ENCODE measurements at regions not wholly inside any gene's neighbourhood (a gene's known extent, or its start where the extent isn't known, plus 50 kb on each side); places are given as distances from the start of the nearest gene placed in this dataset.

- DNase-seq (ENCODE audit: low spot score): no peak
Observed at GRCh38 chr18:22467760-22468553, 50.2 kb upstream of the CTAGE1 start.

DNA sequence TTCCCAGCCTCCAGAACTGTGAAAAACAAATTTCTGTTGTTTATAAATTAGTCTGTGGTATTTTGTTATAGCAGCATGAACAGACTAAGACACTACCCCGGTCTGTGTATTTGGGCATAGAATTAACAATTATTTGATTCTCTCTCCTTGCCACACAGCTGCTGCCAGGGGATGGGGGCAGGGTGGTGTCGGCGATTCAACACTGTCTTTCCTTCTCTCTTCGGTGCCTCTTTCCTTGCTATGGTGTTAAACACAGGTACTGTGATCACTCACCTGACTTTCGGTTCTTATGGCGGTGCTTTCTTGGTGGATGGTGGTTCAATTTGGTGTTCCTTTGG is 50.8 kb upstream of the CTAGE1 start:
- no peak for DNase-seq (ENCODE audit: low spot score)

DNA sequence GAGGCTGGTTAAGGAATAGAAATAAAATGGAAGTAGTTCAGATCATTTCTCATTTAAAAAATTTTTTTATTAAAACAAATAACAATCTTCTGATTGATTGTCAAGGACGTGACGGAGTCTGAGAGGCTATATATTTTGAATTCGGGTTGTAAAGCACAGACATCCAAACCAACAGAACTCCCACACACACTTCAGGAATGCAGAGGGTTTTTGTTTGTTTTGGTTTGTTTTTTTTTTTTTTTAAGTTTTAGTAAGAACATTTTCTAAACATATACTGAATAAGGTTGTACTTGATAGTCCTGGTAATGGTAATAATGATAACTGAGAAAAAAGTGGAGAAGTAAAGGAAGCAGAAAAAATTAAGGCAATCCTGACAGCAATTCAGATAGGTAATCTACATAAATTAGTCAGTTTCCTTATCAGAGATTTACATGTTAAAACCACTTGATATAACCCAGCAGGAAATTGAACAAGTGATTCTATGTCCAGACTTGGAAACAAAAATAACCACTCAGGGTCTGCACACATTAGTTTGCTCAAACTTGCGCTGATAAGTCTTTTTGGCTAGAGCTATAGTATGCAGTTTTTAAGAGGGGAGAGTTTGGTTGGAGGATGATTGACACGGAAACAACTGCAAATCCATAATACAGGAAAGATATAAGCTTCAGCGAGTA is 51.5 kb upstream of the CTAGE1 start:
- no peak for DNase-seq (ENCODE audit: low spot score)

DNA sequence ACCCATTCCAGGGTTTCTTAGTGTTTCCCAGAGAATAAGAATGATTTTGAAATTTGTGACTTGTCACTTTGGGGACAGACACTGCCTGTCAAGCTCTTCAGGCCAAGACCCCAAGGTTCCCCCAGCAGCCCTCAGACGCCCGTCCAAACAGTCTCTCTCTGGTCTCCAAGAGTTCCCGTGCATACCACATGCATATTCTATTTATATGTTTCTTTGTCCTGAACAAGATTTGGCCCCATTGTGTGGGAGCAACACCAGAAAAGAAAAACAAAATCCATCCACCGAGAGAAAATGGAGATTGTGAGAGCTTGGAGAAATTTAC is 52.2 kb upstream of the CTAGE1 start:
- DNase-seq (ENCODE audit: low spot score): no peak

DNA sequence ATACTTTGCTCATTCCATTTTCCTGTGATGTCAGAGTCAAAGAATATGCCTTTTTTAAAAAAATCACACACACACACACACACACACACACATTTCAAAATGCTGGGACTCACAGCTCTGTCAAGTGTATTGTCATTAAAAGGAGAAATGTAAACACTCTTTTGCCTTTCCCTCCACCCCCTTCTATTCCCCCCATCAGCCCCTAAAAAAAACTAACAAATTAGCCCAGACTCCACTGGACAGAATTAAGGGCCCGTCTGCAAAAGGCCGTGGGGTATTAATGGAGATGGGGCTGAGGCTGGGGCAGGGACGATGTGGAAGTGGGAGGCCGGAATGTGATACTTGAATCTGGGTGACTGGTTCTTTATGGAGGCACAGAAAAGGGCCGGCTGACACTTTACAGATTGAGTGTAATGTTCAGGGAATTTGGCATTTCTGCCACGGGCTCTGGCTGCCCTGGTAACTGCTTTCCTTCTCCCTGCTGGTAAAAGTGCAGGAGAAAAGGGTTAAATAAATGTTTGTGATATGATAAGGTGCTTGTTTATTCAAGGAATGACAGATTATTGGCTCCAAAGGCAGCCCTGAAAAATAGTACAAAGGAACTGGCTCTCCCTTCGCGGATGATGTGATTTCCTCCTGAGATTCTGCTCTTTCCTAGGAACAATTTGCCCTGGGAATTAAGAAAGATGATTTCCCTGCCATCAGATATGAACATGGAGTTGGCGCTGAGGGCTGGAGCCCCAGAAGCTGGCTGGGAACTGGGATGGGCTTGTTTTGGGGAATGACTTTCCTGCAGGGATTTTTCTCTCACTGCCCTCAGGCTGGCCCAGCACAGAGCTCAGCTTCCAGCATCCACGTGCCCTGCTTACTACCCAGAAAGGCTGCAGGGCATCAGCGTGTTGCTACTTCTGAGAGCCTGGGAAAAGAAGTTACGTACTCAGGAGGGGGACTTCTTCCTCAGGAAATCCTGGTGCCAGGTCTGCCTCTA is 52.8 kb upstream of the CTAGE1 start:
- DNase-seq (ENCODE audit: low spot score): no peak

DNA sequence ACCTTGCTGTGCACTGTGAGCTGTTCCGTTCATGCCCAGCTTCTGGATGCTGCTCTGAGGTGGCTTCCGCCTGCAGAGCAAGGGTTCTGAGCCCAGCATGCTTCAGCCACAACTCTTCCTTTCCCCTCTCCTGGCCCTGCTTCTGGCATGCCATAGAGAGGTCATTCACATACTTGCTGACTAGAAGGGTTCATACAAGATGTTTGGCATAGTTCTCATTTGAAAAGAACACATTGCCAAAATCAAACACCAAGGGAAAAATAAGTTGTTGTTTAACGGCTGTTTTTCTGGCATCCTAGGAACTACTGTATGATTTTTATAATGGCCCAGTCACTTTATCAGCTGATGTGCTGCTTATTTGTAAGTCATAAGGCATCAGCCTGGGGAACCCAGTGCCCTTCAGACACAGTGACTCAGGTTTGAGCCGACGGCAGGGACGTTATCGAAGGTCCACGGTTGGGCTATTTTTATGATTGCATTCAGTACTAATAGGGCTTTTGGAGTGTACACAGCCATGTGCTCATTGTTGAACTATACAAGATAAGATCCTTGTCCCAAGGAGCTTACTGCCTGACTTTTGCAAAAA is 53.9 kb upstream of the CTAGE1 start:
- no peak for DNase-seq (ENCODE audit: low spot score)

DNA sequence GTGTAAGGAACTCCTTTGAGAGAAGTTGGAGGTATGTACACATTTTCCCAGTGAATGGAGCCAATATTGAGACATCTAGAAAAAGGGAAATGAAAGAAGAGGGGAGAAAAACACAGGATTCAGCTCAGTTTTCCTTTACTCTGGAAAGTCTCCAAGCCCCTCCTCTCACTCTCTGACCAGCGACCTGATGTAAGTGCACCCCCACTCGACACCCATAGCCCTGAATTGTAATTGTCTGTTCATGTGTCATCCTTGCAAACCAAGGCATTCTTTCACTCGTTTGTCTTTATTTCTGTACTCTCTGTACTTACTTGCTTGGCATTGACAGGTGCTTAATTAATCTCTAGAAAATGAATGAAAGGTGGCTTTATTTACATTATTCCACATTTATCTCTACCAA is 55.7 kb upstream of the CTAGE1 start:
- no peak for DNase-seq (ENCODE audit: low spot score)

- no peak for DNase-seq (ENCODE audit: low spot score)
Observed at GRCh38 chr18:22475426-22476100, 57.8 kb upstream of the CTAGE1 start.

DNA sequence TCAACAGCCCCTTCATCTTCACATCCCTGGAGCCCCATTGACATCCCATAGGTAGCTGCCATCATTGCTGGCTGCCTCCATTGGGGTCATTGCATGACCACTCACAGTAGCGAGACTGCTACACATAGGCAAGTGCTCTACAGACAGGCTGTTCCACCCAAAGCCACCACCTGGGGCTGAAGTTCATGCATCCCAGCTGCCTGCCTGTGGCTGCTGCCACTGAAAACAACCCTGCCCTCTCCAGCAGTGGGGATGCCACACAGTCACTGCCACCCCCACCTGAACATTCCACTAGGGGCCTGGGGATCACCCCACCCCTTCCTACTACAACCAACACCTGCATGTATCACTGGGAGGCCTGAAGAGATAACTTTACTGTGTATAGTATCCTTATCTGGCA is 59.5 kb upstream of the CTAGE1 start:
- no peak for DNase-seq (ENCODE audit: low spot score)

DNA sequence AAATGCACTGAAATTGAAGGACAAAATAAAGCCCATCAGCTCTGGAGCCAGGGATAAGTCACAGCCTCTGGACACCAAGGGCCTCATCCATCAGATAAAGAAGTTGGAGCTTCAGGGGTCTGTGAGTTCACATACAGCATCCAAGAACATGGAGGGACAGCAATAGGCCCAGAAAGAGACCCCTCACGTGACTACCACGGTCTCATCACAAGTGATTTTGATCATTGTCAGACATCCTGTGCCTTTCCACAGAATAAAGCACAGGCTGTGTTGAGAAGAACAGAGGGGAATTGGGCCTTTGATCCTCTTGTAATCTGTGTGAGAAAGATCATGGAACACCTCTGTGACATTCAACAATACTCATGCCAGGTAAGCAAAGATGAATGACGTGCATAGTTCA is 65.2 kb upstream of the CTAGE1 start:
- no peak for DNase-seq (ENCODE audit: low spot score)

- no peak for DNase-seq (ENCODE audit: low spot score)
Observed at GRCh38 chr18:22483407-22483806, 65.7 kb upstream of the CTAGE1 start.

DNA sequence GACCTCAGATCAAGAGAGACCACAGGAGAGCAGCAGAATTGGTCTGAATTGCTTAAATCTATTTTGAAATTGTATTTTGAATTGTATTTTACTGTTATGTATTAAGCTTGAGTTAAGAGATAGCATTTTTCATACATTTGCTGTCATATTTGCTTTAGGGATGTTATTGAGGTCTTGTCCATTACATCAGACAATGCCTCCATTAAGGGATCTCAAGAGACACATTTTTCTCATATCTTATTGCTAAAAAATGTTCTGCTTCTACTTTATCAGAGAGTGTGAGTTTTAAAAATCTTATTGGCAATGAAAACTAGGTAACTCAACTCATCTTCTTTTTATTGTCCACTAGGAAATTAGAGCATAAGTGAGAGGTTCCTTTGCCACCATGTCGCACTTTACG is 66.8 kb upstream of the CTAGE1 start:
- DNase-seq (ENCODE audit: low spot score): no peak

- no peak for DNase-seq (ENCODE audit: low spot score)
Observed at GRCh38 chr18:22485808-22486244, 68.1 kb upstream of the CTAGE1 start.

DNA sequence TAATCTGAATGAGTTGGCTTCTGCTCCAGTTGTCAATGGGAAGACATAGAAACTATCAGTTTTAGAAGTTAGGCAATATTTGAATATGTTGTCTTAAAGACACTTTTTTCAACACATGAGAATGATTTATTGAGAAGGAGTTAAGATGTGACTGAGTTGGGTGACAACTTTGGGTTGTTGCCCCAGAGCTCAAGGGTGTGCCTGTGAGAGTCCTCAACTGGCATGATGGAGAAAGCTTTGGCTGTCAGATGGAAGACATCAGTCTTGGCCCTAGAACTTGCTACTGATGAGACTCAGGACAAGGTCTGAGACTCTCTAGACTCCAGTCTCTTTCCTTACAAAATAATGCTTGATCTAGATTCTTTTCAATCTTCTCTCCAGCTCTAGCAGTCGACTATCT is 69.0 kb upstream of the CTAGE1 start:
- no peak for DNase-seq (ENCODE audit: low spot score)

DNA sequence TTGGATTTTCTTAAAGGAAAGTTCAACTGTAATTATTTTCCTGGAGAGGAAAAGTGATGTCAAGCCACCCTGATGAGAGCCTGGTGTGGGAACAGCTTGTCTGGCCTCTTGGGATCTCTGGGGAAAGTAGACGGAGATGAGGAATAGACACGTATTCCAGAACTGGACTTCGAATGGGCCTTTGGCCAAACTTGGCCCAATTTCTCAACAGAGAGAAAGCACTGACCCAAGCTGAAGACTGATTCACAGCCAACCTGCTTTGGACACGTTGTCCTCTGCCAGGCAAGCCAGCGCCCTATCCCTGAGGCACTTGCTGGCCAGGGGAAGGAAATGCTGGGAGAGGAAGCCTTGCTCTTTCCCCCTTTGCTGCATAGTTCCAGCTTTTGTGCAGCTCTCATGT is 70.8 kb upstream of the CTAGE1 start:
- no peak for DNase-seq (ENCODE audit: low spot score)

DNA sequence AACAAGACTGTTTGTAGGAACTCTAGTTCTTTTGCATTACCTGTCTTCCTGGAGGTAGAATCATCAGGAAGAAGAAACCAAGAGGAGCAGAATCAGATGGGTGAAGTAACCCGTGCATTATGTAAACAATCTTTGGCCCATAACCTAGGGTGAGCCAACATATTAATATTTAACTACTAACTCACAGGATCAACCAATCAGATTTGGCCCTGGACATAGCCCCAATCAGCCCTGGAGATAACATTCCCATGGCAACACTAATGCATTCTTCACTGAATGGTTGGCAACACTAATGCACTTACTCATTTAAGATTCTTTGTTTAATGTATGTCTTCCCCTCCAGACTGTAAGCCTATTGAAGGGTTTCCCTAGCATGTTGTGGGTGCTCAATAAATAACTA is 72.0 kb upstream of the CTAGE1 start:
- no peak for DNase-seq (ENCODE audit: low spot score)

DNA sequence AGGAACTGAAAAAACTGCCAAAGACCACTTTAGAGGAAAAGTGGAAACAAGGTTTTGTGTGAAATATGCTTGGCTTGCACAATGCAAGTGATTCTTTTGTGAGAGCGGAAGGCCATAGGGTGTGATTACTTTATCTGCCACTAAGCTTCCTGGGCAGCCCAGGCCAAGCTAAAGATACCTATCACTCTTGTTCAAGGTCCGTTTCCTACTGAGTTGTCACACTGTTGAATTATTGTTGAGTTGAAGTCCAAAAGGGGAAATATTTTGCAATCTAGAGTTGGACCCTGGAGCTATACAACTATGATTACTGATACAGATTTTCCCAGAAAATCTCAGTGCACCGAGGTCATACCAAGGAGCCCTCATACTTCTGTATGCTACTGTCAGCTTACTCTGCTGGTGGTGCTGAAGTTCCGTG is 72.7 kb upstream of the CTAGE1 start:
- no peak for DNase-seq (ENCODE audit: low spot score)

- DNase-seq (ENCODE audit: low spot score): no peak
Observed at GRCh38 chr18:22493255-22493654, 75.5 kb upstream of the CTAGE1 start.

GRCh38 chr18:22493940-22494339 is 76.2 kb upstream of the CTAGE1 start:
- DNase-seq (ENCODE audit: low spot score): no peak

- no peak for DNase-seq (ENCODE audit: low spot score)
Observed at GRCh38 chr18:22494771-22495170, 77.1 kb upstream of the CTAGE1 start.

- no peak for DNase-seq (ENCODE audit: low spot score)
Observed at GRCh38 chr18:22499421-22499820, 81.7 kb upstream of the CTAGE1 start.

- DNase-seq (ENCODE audit: low spot score): no peak
Observed at GRCh38 chr18:22503803-22504202, 86.1 kb upstream of the CTAGE1 start.
